Stimulated activated naive CD4-positive, alpha-beta T cell treated with Interleukin-2 at 50 U/mL for 16 hours (primary cell): ENCODE measurements at regions not wholly inside any gene's neighbourhood (a gene's known extent, or its start where the extent isn't known, plus 50 kb on each side); places are given as distances from the start of the nearest gene placed in this dataset.

Source experiments
- DNase-seq: peaks from one replicate; lab custom pipeline; 2025; lab: John Stamatoyannopoulos, UW

- no peak for DNase-seq
Observed at GRCh38 chr12:93134175-93134890, 205.2 kb upstream of the EEA1 start.

GRCh38 chr12:93134893-93135285, 205.8 kb upstream of the EEA1 start:
- DNase-seq: no peak

- no peak for DNase-seq
Observed at GRCh38 chr12:93135286-93136239, 206.5 kb upstream of the EEA1 start.

- DNase-seq: no peak
Observed at GRCh38 chr12:93136253-93137055, 207.4 kb upstream of the EEA1 start.

- no peak for DNase-seq
Observed at GRCh38 chr12:93137656-93138612, 208.8 kb upstream of the EEA1 start.

- no peak for DNase-seq
Observed at GRCh38 chr12:93139028-93139665, 210.1 kb upstream of the EEA1 start.

- no peak for DNase-seq
Observed at GRCh38 chr12:93140325-93140724, 211.2 kb upstream of the EEA1 start.

- DNase-seq: no peak
Observed at GRCh38 chr12:93140801-93141200, 211.7 kb upstream of the EEA1 start.

GRCh38 chr12:93142881-93143280, 213.8 kb upstream of the EEA1 start:
- DNase-seq: no peak

- DNase-seq: no peak
Observed at GRCh38 chr12:93144109-93144508, 215.0 kb upstream of the EEA1 start.

- DNase-seq: no peak
Observed at GRCh38 chr12:93145086-93145485, 216.0 kb upstream of the EEA1 start.

GRCh38 chr12:93146263-93146939, 217.3 kb upstream of the EEA1 start:
- DNase-seq: no peak

- DNase-seq: no peak
Observed at GRCh38 chr12:93146970-93147369, 217.9 kb upstream of the EEA1 start.

GRCh38 chr12:93148412-93148811, 219.3 kb upstream of the EEA1 start:
- no peak for DNase-seq

- DNase-seq: no peak
Observed at GRCh38 chr12:93149229-93149628, 220.1 kb upstream of the EEA1 start.

- DNase-seq: no peak
Observed at GRCh38 chr12:93151079-93151762, 222.1 kb upstream of the EEA1 start.

GRCh38 chr12:93152617-93153016, 223.5 kb upstream of the EEA1 start:
- no peak for DNase-seq

- DNase-seq: no peak
Observed at GRCh38 chr12:93153321-93153720, 224.2 kb upstream of the EEA1 start.

- DNase-seq: no peak
Observed at GRCh38 chr12:93154096-93154728, 223.5 kb upstream of the NUDT4 start.
